Esophagus squamous epithelium (tissue), 4 donors: ENCODE measurements at regions not wholly inside any gene's neighbourhood (a gene's known extent, or its start where the extent isn't known, plus 50 kb on each side); places are given as distances from the start of the nearest gene placed in this dataset.

Source experiments
- POLR2A ChIP-seq, 4 donors: fragments of 450-650 bp; IDR thresholded peaks; one replicate each; pipeline ENCODE4 v1.6.1; 2017; ENCODE audit warnings: antibody characterized with exemption in 4 of 4, mild to moderate bottlenecking in 4 of 4, moderate library complexity in 3 of 4
- TF ChIP-seq, protein P1 (sequence below), 6 experiments: fragments of 450-650 bp in 4 of 6; fragments of 200-600 bp in 2 of 6; sonication (generic) in 2 of 6; IDR thresholded peaks; one replicate each; pipeline ENCODE4 v1.5.1; 2016 to 2019; ENCODE audit warnings: antibody characterized with exemption in 6 of 6, mild to moderate bottlenecking in 4 of 6, moderate library complexity in 4 of 6

DNA sequence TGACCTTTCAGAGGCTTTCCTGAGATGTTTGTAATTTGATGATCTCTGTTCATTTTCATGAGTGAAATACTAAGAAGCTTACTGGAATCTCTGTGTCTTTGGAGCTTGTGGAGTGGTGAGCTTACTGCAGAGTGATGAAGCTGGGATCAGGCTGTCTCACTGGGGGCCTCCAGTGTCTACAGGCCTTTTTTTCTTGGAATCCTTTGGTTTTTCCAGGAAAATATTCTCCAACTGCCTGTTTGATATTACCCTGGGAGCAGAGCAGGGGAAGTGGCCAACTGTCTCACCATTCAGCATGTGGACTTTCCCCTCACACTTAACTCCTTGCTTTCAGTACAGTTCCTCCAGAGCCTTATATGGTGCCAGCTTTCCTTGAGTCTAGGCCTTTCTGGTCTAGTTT lies 62.0 kb upstream of the KCNA1 start:
- no peak for TF ChIP-seq POLR2A (IDR thresholded peaks at IDR 0.05)
- TF ChIP-seq, protein P1, sequence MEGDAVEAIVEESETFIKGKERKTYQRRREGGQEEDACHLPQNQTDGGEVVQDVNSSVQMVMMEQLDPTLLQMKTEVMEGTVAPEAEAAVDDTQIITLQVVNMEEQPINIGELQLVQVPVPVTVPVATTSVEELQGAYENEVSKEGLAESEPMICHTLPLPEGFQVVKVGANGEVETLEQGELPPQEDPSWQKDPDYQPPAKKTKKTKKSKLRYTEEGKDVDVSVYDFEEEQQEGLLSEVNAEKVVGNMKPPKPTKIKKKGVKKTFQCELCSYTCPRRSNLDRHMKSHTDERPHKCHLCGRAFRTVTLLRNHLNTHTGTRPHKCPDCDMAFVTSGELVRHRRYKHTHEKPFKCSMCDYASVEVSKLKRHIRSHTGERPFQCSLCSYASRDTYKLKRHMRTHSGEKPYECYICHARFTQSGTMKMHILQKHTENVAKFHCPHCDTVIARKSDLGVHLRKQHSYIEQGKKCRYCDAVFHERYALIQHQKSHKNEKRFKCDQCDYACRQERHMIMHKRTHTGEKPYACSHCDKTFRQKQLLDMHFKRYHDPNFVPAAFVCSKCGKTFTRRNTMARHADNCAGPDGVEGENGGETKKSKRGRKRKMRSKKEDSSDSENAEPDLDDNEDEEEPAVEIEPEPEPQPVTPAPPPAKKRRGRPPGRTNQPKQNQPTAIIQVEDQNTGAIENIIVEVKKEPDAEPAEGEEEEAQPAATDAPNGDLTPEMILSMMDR (IDR thresholded peaks at IDR 0.05) = no peak
